H1 (cell line): ENCODE measurements at regions not wholly inside any gene's neighbourhood (a gene's known extent, or its start where the extent isn't known, plus 50 kb on each side); places are given as distances from the start of the nearest gene placed in this dataset.

Experiments
- CTCF ChIA-PET: fragments of 300-600 bp; sonication (Branson Sonifier 250); formaldehyde crosslinking; loops from one replicate; lab custom pipeline; 2021; ENCODE audit not compliant: partially characterized antibody; lab: Charles Lee
- POLR2A ChIA-PET: fragments of 300-600 bp; sonication (Branson Sonifier 250); formaldehyde crosslinking; loops from one replicate; lab custom pipeline; 2021; ENCODE audit warnings: inconsistent platforms; ENCODE audit not compliant: partially characterized antibody; lab: Charles Lee
- DNase-seq, 2 experiments: peaks; one replicate each; pipeline versions ENCODE4 v3.0.0 to v3.0.0-alpha.2; 2010 to 2022; ENCODE audit warnings: low spot score in 2 of 2, low read depth in 1 of 2, mixed read lengths in 1 of 2
- FAIRE-seq: peaks from 2 replicates; lab custom pipeline; 2011; peaks lifted over from hg19 to GRCh38; lab: Jason Lieb, UNC
- H2AFZ ChIP-seq: 2 replicates; pipeline ENCODE4 v1.8.1; 2012; ENCODE audit warnings: low read length, inconsistent platforms
- H2AK5ac ChIP-seq: 2 replicates; pipeline ENCODE4 v1.6.1; 2013; ENCODE audit warnings: low read depth, low read length
- H2BK120ac ChIP-seq: replicated peaks from 2 replicates; pipeline ENCODE3; 2013; ENCODE audit warnings: low read depth, low read length, inconsistent platforms
- H2BK12ac ChIP-seq: 2 replicates; pipeline ENCODE4 v1.6.1; 2013; ENCODE audit warnings: low read depth, low read length
- H2BK15ac ChIP-seq: 2 replicates; pipeline ENCODE4 v1.6.1; 2013; ENCODE audit warnings: low read length
- H2BK20ac ChIP-seq: 2 replicates; pipeline ENCODE4 v1.6.1; 2013; ENCODE audit warnings: low read length
- H2BK5ac ChIP-seq: 2 replicates; pipeline ENCODE4 v1.6.1; 2013; ENCODE audit warnings: low read depth, low read length
- H3K14ac ChIP-seq: 2 replicates; pipeline ENCODE4 v1.6.1; 2013; ENCODE audit warnings: inconsistent platforms; ENCODE audit not compliant: insufficient read length
- H3K18ac ChIP-seq: 2 replicates; pipeline ENCODE4 v1.6.1; 2013; ENCODE audit warnings: low read length; ENCODE audit errors: extremely low read depth
- H3K23ac ChIP-seq: 2 replicates; pipeline ENCODE4 v1.6.1; 2013; ENCODE audit warnings: inconsistent platforms; ENCODE audit not compliant: insufficient read length
- H3K23me2 ChIP-seq: 2 replicates; pipeline ENCODE4 v1.6.1; 2013; ENCODE audit warnings: low read depth, low read length
- H3K27ac ChIP-seq: 2 replicates; pipeline ENCODE4 v1.6.1; 2011; ENCODE audit warnings: low read depth, low read length, inconsistent platforms
- H3K27me3 ChIP-seq, 4 experiments: replicated peaks in 1 of 4; 1 replicate in 1 of 4; 2 replicates in 3 of 4; pipeline versions ENCODE4 v1.6.1 to v1.8.1; 2011 to 2013; ENCODE audit warnings: low read length in 3 of 4, mild to moderate bottlenecking in 3 of 4, inconsistent platforms in 2 of 4, mixed read lengths in 2 of 4, moderate library complexity in 1 of 4; ENCODE audit not compliant: control insufficient read depth in 3 of 4, insufficient read depth in 3 of 4; ENCODE audit errors: extremely low read depth in 1 of 4
- H3K36me3 ChIP-seq, 4 experiments: 2 replicates each; pipeline versions ENCODE4 v1.6.1 to v1.8.1; 2011 to 2013; ENCODE audit warnings: mild to moderate bottlenecking in 4 of 4, low read length in 3 of 4, moderate library complexity in 2 of 4, control low read depth in 1 of 4, inconsistent platforms in 1 of 4; ENCODE audit not compliant: insufficient read depth in 4 of 4, control insufficient read depth in 2 of 4
- H3K4ac ChIP-seq: replicated peaks from 2 replicates; pipeline ENCODE3; 2013; ENCODE audit warnings: low read length, low read depth, mixed read lengths, inconsistent platforms; ENCODE audit not compliant: insufficient read length
- H3K4me1 ChIP-seq, 4 experiments: replicated peaks in 1 of 4; 1 replicate in 1 of 4; 2 replicates in 3 of 4; pipeline versions ENCODE4 v1.6.1 to v1.8.1; 2011 to 2013; ENCODE audit warnings: low read length in 3 of 4, inconsistent platforms in 2 of 4, mixed read lengths in 1 of 4; ENCODE audit not compliant: insufficient read depth in 4 of 4, control insufficient read depth in 3 of 4
- H3K4me2 ChIP-seq, 2 experiments: 2 replicates each; pipeline versions ENCODE4 v1.6.1 to v1.8.1; 2011 to 2013; ENCODE audit warnings: low read depth in 2 of 2, low read length in 2 of 2, control low read depth in 1 of 2, inconsistent platforms in 1 of 2, mild to moderate bottlenecking in 1 of 2; ENCODE audit not compliant: insufficient read depth in 1 of 2
- H3K4me3 ChIP-seq, 4 experiments: fragments of 200-600, 300-600 bp in 1 of 4; sonication (generic), shearing (Covaris generic), sonication (Bioruptor Twin) in 1 of 4; 2 replicates each; pipeline versions ENCODE4 v1.5.1 to v1.8.1; 2011 to 2016; ENCODE audit warnings: low read length in 4 of 4, low read depth in 3 of 4, control low read depth in 2 of 4, inconsistent platforms in 2 of 4, mild to moderate bottlenecking in 2 of 4, mixed read lengths in 1 of 4, moderate library complexity in 1 of 4; ENCODE audit not compliant: insufficient read depth in 2 of 4; ENCODE audit errors: extremely low read depth in 1 of 4
- H3K56ac ChIP-seq: replicated peaks from 2 replicates; pipeline ENCODE3; 2013; ENCODE audit warnings: low read depth, mild to moderate bottlenecking, mixed read lengths, low read length, inconsistent platforms; ENCODE audit not compliant: insufficient read length
- H3K79me1 ChIP-seq: 2 replicates; pipeline ENCODE4 v1.6.1; 2013; ENCODE audit warnings: low read depth, low read length, control low read depth
- H3K79me2 ChIP-seq, 2 experiments: 2 replicates each; pipeline versions ENCODE4 v1.6.1 to v1.8.1; 2012 to 2013; ENCODE audit warnings: low read length in 2 of 2, mild to moderate bottlenecking in 2 of 2, inconsistent platforms in 1 of 2; ENCODE audit not compliant: insufficient read depth in 2 of 2, control insufficient read depth in 1 of 2
- H3K9ac ChIP-seq, 4 experiments: replicated peaks in 1 of 4; 1 replicate in 1 of 4; 2 replicates in 3 of 4; pipeline versions ENCODE4 v1.6.1 to v1.8.1; 2011 to 2013; ENCODE audit warnings: low read depth in 3 of 4, low read length in 3 of 4, control low read depth in 2 of 4, mild to moderate bottlenecking in 2 of 4, moderate library complexity in 2 of 4, inconsistent platforms in 1 of 4; ENCODE audit errors: extremely low read depth in 1 of 4
- H3K9me3 ChIP-seq, 2 experiments: 2 replicates each; pipeline versions ENCODE4 v1.6.1 to v1.8.1; 2012 to 2013; ENCODE audit warnings: mild to moderate bottlenecking in 2 of 2, moderate library complexity in 2 of 2, control low read depth in 1 of 2, inconsistent platforms in 1 of 2, low read depth in 1 of 2, low read length in 1 of 2, mixed read lengths in 1 of 2; ENCODE audit not compliant: insufficient read depth in 2 of 2
- H4K20me1 ChIP-seq, 2 experiments: replicated peaks in 1 of 2; 2 replicates each; pipeline versions ENCODE3 to v1.8.1; 2011 to 2013; ENCODE audit warnings: inconsistent platforms in 2 of 2, low read length in 2 of 2, mild to moderate bottlenecking in 1 of 2; ENCODE audit not compliant: insufficient read depth in 2 of 2, control insufficient read depth in 1 of 2
- H4K5ac ChIP-seq: 2 replicates; pipeline ENCODE4 v1.6.1; 2013; ENCODE audit warnings: low read length, low read depth, mixed read lengths, inconsistent platforms; ENCODE audit not compliant: insufficient read length
- H4K8ac ChIP-seq: 2 replicates; pipeline ENCODE4 v1.8.0; 2013; ENCODE audit warnings: mild to moderate bottlenecking, moderate library complexity, low read length, inconsistent platforms; ENCODE audit not compliant: insufficient read depth; ENCODE audit errors: extremely low read depth
- H4K91ac ChIP-seq: replicated peaks from 2 replicates; pipeline ENCODE3; 2013; ENCODE audit warnings: low read length, mixed read lengths, inconsistent platforms; ENCODE audit not compliant: insufficient read length
- ATF3 ChIP-seq: IDR thresholded peaks from 2 replicates; pipeline ENCODE4 v1.6.1; 2011; ENCODE audit warnings: low read depth, mild to moderate bottlenecking, low read length; ENCODE audit not compliant: insufficient read depth
- BRCA1 ChIP-seq: IDR thresholded peaks from 2 replicates; pipeline ENCODE4 v1.6.1; 2012; ENCODE audit warnings: low read depth, low read length, improper control_type of control experiment
- CHD2 ChIP-seq: IDR thresholded peaks from 2 replicates; pipeline ENCODE4 v1.6.1; 2012; ENCODE audit warnings: low read length, improper control_type of control experiment
- CTBP2 ChIP-seq: IDR thresholded peaks from 2 replicates; pipeline ENCODE4 v1.7.0; 2011; ENCODE audit warnings: borderline replicate concordance, mild to moderate bottlenecking, moderate library complexity, mixed read lengths, low read length; ENCODE audit not compliant: insufficient read depth, insufficient read length
- GTF2F1 ChIP-seq: IDR thresholded peaks from 2 replicates; pipeline ENCODE4 v1.6.1; 2012; ENCODE audit warnings: low read depth, low read length, improper control_type of control experiment, borderline replicate concordance
- JUN ChIP-seq: IDR thresholded peaks from 2 replicates; pipeline ENCODE4 v1.6.1; 2011; ENCODE audit warnings: low read depth, mild to moderate bottlenecking, improper control_type of control experiment, low read length
- POU5F1 ChIP-seq: IDR thresholded peaks from 2 replicates; pipeline ENCODE4 v1.6.1; 2011; ENCODE audit warnings: low read depth, mild to moderate bottlenecking, low read length, moderate library complexity
- RAD21 ChIP-seq, 2 experiments: IDR thresholded peaks in 1 of 2; conservative IDR thresholded peaks in 1 of 2; 2 replicates each; pipeline ENCODE4 v1.6.1; 2011; ENCODE audit warnings: low read depth in 2 of 2, low read length in 2 of 2, improper control_type of control experiment in 1 of 2, inconsistent platforms in 1 of 2, mild to moderate bottlenecking in 1 of 2, moderate library complexity in 1 of 2
- SAP30 ChIP-seq: fragments of 300-600 bp; sonication (generic); IDR thresholded peaks from 2 replicates; pipeline ENCODE4 v1.7.1; 2012; ENCODE audit warnings: low read length, moderate library complexity, mild to moderate bottlenecking, inconsistent platforms; ENCODE audit not compliant: insufficient read depth, insufficient replicate concordance
- SUZ12 ChIP-seq: fragments of 200-600 bp; sonication (generic); IDR thresholded peaks from 2 replicates; pipeline ENCODE4 v1.6.1; 2012; ENCODE audit warnings: mild to moderate bottlenecking, inconsistent platforms, low read length, moderate library complexity, mixed read lengths
- ZNF274 ChIP-seq: IDR thresholded peaks from 2 replicates; pipeline ENCODE4 v1.7.0; 2012; ENCODE audit warnings: low read length, borderline replicate concordance; ENCODE audit errors: extremely low read depth
- WGBS, 2 experiments: shearing (Covaris generic) in 1 of 2; methylation state at CpG; one replicate each; pipeline versions ENCODE4 v1.1.6 to v1.1.7; 2013 to 2015; ENCODE audit warnings: low lambda C conversion rate in 2 of 2, mixed read lengths in 2 of 2, inconsistent platforms in 1 of 2, low coverage in 1 of 2, missing lambda C conversion rate in 1 of 2; ENCODE audit not compliant: insufficient replicate concordance in 2 of 2, insufficient coverage in 1 of 2, insufficient read length in 1 of 2; ENCODE audit errors: extremely low coverage in 1 of 2, missing lambda C conversion rate in 1 of 2; 5-methylcytosine and 5-hydroxymethylcytosine counted together

DNA sequence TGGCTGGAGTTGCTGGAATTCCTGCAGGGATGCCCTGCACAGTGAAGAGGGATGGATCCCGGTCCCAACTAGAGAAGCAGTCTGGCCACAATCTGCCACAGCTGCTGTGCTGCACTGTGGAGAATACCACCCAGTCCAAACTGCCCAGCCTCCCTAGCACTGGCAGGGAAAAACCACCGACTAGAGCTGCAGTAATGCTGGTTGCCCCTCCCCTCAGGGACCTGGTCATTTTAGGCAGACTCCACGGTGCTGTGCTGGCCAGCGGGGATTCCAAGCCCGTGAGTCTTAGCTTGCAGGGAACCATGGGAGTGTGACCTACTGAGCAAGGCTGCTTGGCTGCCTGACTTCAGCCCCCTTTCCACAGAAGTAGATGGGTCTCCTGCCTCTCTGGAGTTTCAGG lies 478.0 kb upstream of the ATP11B start:
- H2AFZ ChIP-seq: no peak overlapping the region
- H3K79me1 ChIP-seq: no peaks in the 10 kb centered on the region
- H3K4me3 ChIP-seq: no peak overlapping the region
- H3K4ac ChIP-seq: no peak overlapping the region
- H3K18ac ChIP-seq: no peak overlapping the region
- no peak overlapping the region for H2BK5ac ChIP-seq
- H3K56ac ChIP-seq: no peak overlapping the region
- H3K23ac ChIP-seq: no peak overlapping the region
- no peak overlapping the region for H4K5ac ChIP-seq
- H4K8ac ChIP-seq: no peak overlapping the region
- no peaks in the 10 kb centered on the region for H3K4me1 ChIP-seq
- no peaks in the 10 kb centered on the region for H4K20me1 ChIP-seq
- H2AK5ac ChIP-seq: no peak overlapping the region
- H2BK12ac ChIP-seq: no peak overlapping the region
- no peak for DNase-seq
- H3K4me2 ChIP-seq: no peak overlapping the region
- no peak overlapping the region for H4K91ac ChIP-seq
- no peak overlapping the region for H2BK120ac ChIP-seq
- H3K27ac ChIP-seq: no peak overlapping the region
- H3K27me3 ChIP-seq: no peaks in the 10 kb centered on the region
- FAIRE-seq: no peak
- CTCF ChIA-PET: interaction anchor here (1.1 kb wide), 1 partner anchor 140 kb away, joined by 3 read pairs; no protein-coding TSS in a partner anchor
- no peak overlapping the region for H2BK20ac ChIP-seq
- POLR2A ChIA-PET: interaction anchor here (0.6 to 1.1 kb wide), 2 partner anchors 16 to 69 kb away, joined by 3 read pairs; no protein-coding TSS in a partner anchor
- 96% methylated on average over 5 of the region's 5 CpGs; no CpG with 5 or more reads in 1 of the 2 experiments for WGBS, 2 experiments
- no peaks in the 10 kb centered on the region for H3K23me2 ChIP-seq
- H3K9ac ChIP-seq: no peak overlapping the region
- peaks cover 0 to 5% of the 10 kb centered on the region in 2 experiments; a peak in 3 of 4 replicates for H3K9me3 ChIP-seq
- H3K14ac ChIP-seq: no peak overlapping the region
- no peak overlapping the region for H2BK15ac ChIP-seq
- H3K79me2 ChIP-seq: no peaks in the 10 kb centered on the region
- no peaks in the 10 kb centered on the region for H3K36me3 ChIP-seq
- TF ChIP-seq RAD21 (IDR thresholded peaks at IDR 0.05 in 1 of 2, conservative IDR thresholded peaks at IDR 0.05 in 1 of 2; ENCODE audit: low read depth in 2 of 2, low read length in 2 of 2) (no peak), GTF2F1 (no peak), SAP30 (no peak), ATF3 (no peak), ZNF274 (no peak), BRCA1 (no peak), POU5F1 (no peak), CTBP2 (no peak), SUZ12 (no peak), CHD2 (no peak), JUN (no peak)
